Sigmoid colon (tissue), 4 donors: ENCODE measurements at regions not wholly inside any gene's neighbourhood (a gene's known extent, or its start where the extent isn't known, plus 50 kb on each side); places are given as distances from the start of the nearest gene placed in this dataset.

ENCODE experiments used
- EP300 ChIP-seq, 4 donors: sonication (generic); formaldehyde crosslinking; IDR thresholded peaks; one replicate each; pipeline ENCODE4 v1.6.1; 2017; ENCODE audit warnings: antibody characterized with exemption in 4 of 4
- POLR2A ChIP-seq, 2 donors: fragments of 450-650 bp; IDR thresholded peaks; one replicate each; pipeline ENCODE4 v1.6.1; 2016; ENCODE audit warnings: antibody characterized with exemption in 2 of 2, mild to moderate bottlenecking in 2 of 2, moderate library complexity in 2 of 2
- POLR2AphosphoS5 ChIP-seq, 4 donors: sonication (generic); formaldehyde crosslinking; IDR thresholded peaks; one replicate each; pipeline ENCODE4 v1.6.1; 2017; ENCODE audit warnings: antibody characterized with exemption in 4 of 4
- TF ChIP-seq, protein P1 (sequence below), 4 experiments: fragments of 450-650 bp in 3 of 4; fragments of 200-600 bp in 1 of 4; IDR thresholded peaks; one replicate each; pipeline ENCODE4 v1.5.1; 2016 to 2019; ENCODE audit warnings: antibody characterized with exemption in 4 of 4, mild to moderate bottlenecking in 3 of 4, moderate library complexity in 2 of 4

- TF ChIP-seq, protein P1, sequence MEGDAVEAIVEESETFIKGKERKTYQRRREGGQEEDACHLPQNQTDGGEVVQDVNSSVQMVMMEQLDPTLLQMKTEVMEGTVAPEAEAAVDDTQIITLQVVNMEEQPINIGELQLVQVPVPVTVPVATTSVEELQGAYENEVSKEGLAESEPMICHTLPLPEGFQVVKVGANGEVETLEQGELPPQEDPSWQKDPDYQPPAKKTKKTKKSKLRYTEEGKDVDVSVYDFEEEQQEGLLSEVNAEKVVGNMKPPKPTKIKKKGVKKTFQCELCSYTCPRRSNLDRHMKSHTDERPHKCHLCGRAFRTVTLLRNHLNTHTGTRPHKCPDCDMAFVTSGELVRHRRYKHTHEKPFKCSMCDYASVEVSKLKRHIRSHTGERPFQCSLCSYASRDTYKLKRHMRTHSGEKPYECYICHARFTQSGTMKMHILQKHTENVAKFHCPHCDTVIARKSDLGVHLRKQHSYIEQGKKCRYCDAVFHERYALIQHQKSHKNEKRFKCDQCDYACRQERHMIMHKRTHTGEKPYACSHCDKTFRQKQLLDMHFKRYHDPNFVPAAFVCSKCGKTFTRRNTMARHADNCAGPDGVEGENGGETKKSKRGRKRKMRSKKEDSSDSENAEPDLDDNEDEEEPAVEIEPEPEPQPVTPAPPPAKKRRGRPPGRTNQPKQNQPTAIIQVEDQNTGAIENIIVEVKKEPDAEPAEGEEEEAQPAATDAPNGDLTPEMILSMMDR (IDR thresholded peaks at IDR 0.05), result no peak
- TF ChIP-seq POLR2AphosphoS5 (IDR thresholded peaks at IDR 0.05) (no peak), POLR2A (IDR thresholded peaks at IDR 0.05) (no peak), EP300 (IDR thresholded peaks at IDR 0.05) (no peak)
Measured at GRCh38 chr7:19442016-19442785, 266.6 kb downstream of the POLR1F start.
